HCT116 (cell line): ENCODE measurements at regions not wholly inside any gene's neighbourhood (a gene's known extent, or its start where the extent isn't known, plus 50 kb on each side); places are given as distances from the start of the nearest gene placed in this dataset.

Experiments used
- ATAC-seq: fragments of 200-7000 bp; cut with Tn5 transposase; 2 replicates; pipeline ENCODE4 v1.9.1; 2020; ENCODE audit warnings: mild to moderate bottlenecking, moderate library complexity
- BruUV-seq: library from RNA; stranded (reverse); fragments of 400-500 nt; replicated peaks from 2 replicates; lab custom pipeline; 2021; lab: Mats Ljungman, UMichigan
- CTCF ChIA-PET: fragments of 300-600 bp; sonication (Branson Sonifier 250); formaldehyde crosslinking; loops from one replicate; lab custom pipeline; 2021; ENCODE audit warnings: antibody characterized with exemption; lab: Charles Lee
- POLR2A ChIA-PET: fragments of 300-600, 350-600 bp; sonication (Branson Sonifier 250); formaldehyde crosslinking; loops from one replicate; lab custom pipeline; 2021; ENCODE audit warnings: antibody characterized with exemption; lab: Charles Lee
- RAD21 ChIA-PET, 2 experiments: fragments of 300-600 bp; sonication (Branson Sonifier 250); formaldehyde crosslinking; loops; one replicate each; lab custom pipeline; 2023; ENCODE audit warnings: low total read pairs in 2 of 2; ENCODE audit not compliant: uncharacterized antibody in 2 of 2, unreplicated experiment in 2 of 2, low non-redundant PET in 1 of 2; lab: Charles Lee
- DNase-seq: peaks from one replicate; pipeline ENCODE4 v3.0.0-alpha.2; 2010; ENCODE audit warnings: low read depth, low spot score
- H2AFZ ChIP-seq: fragments of 200-600 bp; shearing (Covaris generic), sonication (generic); 2 replicates; pipeline ENCODE4 v1.6.1; 2017; ENCODE audit warnings: low read depth, mixed run types, mixed read lengths, antibody characterized with exemption, low read length; ENCODE audit not compliant: poor library complexity, severe bottlenecking
- H3K27ac ChIP-seq: 2 replicates; pipeline ENCODE4 v1.5.1; 2012; ENCODE audit warnings: low read depth, low read length
- H3K27me3 ChIP-seq: fragments of 200-600 bp; sonication (generic); 2 replicates; pipeline ENCODE4 v1.6.1; 2016; ENCODE audit warnings: mixed run types, low read length, mixed read lengths; ENCODE audit not compliant: insufficient read depth
- H3K36me3 ChIP-seq, 2 experiments: fragments of 200-500 bp in 1 of 2; fragments of 200-600 bp in 1 of 2; sonication (Bioruptor generic) in 1 of 2; sonication (generic) in 1 of 2; 2 replicates each; pipeline versions ENCODE4 v1.5.1 to v1.6.1; 2014 to 2016; ENCODE audit warnings: low read length in 2 of 2, inconsistent platforms in 1 of 2, mixed read lengths in 1 of 2, mixed run types in 1 of 2; ENCODE audit not compliant: insufficient read depth in 2 of 2, control insufficient read depth in 1 of 2
- H3K4me1 ChIP-seq, 2 experiments: fragments of 200-600 bp in 1 of 2; sonication (generic) in 1 of 2; 2 replicates each; pipeline versions ENCODE4 v1.5.1 to v1.6.1; 2012 to 2017; ENCODE audit warnings: low read length in 2 of 2, inconsistent platforms in 1 of 2, mild to moderate bottlenecking in 1 of 2, mixed read lengths in 1 of 2, mixed run types in 1 of 2, moderate library complexity in 1 of 2; ENCODE audit not compliant: insufficient read depth in 2 of 2, control insufficient read depth in 1 of 2
- H3K4me2 ChIP-seq: fragments of 200-600 bp; sonication (generic); 2 replicates; pipeline ENCODE4 v1.6.1; 2017; ENCODE audit warnings: mixed run types, low read length, mixed read lengths
- H3K4me3 ChIP-seq, 2 experiments: fragments of 200-600 bp in 1 of 2; sonication (generic) in 1 of 2; replicated peaks in 1 of 2; 2 replicates each; pipeline ENCODE4 v1.5.1; 2011 to 2016; ENCODE audit warnings: low read length in 2 of 2, control low read depth in 1 of 2, low read depth in 1 of 2, mild to moderate bottlenecking in 1 of 2, mixed read lengths in 1 of 2, mixed run types in 1 of 2
- H3K79me2 ChIP-seq: fragments of 200-600 bp; sonication (generic); 2 replicates; pipeline ENCODE4 v1.6.1; 2017; ENCODE audit warnings: mild to moderate bottlenecking, mixed run types, low read length, moderate library complexity, mixed read lengths; ENCODE audit not compliant: insufficient read depth
- H3K9ac ChIP-seq: fragments of 200-600 bp; sonication (generic); 2 replicates; pipeline ENCODE4 v1.6.1; 2016; ENCODE audit warnings: low read length, mixed read lengths
- H3K9me2 ChIP-seq: fragments of 200-600 bp; sonication (generic), shearing (Covaris generic); 2 replicates; pipeline ENCODE4 v1.6.1; 2017; ENCODE audit warnings: mixed run types, mild to moderate bottlenecking, moderate library complexity; ENCODE audit not compliant: insufficient read depth
- H3K9me3 ChIP-seq, 2 experiments: fragments of 200-500 bp in 1 of 2; fragments of 200-600 bp in 1 of 2; sonication (Bioruptor generic) in 1 of 2; sonication (generic) in 1 of 2; 2 replicates each; pipeline ENCODE4 v1.6.1; 2014 to 2017; ENCODE audit warnings: low read length in 2 of 2, mixed read lengths in 2 of 2, inconsistent platforms in 1 of 2, low read depth in 1 of 2, mild to moderate bottlenecking in 1 of 2, mixed run types in 1 of 2, moderate library complexity in 1 of 2; ENCODE audit not compliant: control insufficient read depth in 1 of 2, insufficient read depth in 1 of 2
- H4K20me1 ChIP-seq: fragments of 200-600 bp; sonication (generic), shearing (Covaris generic); 2 replicates; pipeline ENCODE4 v1.6.1; 2017; ENCODE audit warnings: mixed run types, mild to moderate bottlenecking, moderate library complexity; ENCODE audit not compliant: insufficient read depth
- EGR1 ChIP-seq: IDR thresholded peaks from 2 replicates; pipeline ENCODE4 v1.6.1; 2012; ENCODE audit warnings: low read depth
- EZH2 ChIP-seq: fragments of 200-600 bp; sonication (generic); IDR thresholded peaks from 2 replicates; pipeline ENCODE4 v1.6.1; 2017; ENCODE audit warnings: antibody characterized with exemption, mixed run types
- FOSL1 ChIP-seq: IDR thresholded peaks from 2 replicates; pipeline ENCODE4 v1.6.1; 2012; ENCODE audit warnings: low read depth
- ZFX ChIP-seq: fragments of 450-650 bp; IDR thresholded peaks from 2 replicates; pipeline ENCODE4 v1.6.1; 2017
- intact Hi-C: fragments of 100-400 bp; cut with micrococcal nuclease; formaldehyde crosslinking; loops from 2 replicates; pipeline ENCODE4 v1.10.0; 2022
- TF ChIP-seq, protein P1 (sequence below), 3 experiments: fragments of 200-600 bp in 1 of 3; sonication (generic) in 1 of 3; IDR thresholded peaks in 2 of 3; conservative IDR thresholded peaks in 1 of 3; 2 replicates each; pipeline ENCODE4 v1.5.1; 2012 to 2017; ENCODE audit warnings: low read depth in 2 of 3, low read length in 2 of 3, antibody characterized with exemption in 1 of 3, borderline replicate concordance in 1 of 3, control low read depth in 1 of 3, mild to moderate bottlenecking in 1 of 3, mixed read lengths in 1 of 3, mixed run types in 1 of 3, moderate library complexity in 1 of 3; ENCODE audit not compliant: insufficient read depth in 1 of 3
- TF ChIP-seq, protein P2 (sequence below): IDR thresholded peaks from 2 replicates; pipeline ENCODE4 v1.6.1; 2012; ENCODE audit warnings: low read depth

DNA sequence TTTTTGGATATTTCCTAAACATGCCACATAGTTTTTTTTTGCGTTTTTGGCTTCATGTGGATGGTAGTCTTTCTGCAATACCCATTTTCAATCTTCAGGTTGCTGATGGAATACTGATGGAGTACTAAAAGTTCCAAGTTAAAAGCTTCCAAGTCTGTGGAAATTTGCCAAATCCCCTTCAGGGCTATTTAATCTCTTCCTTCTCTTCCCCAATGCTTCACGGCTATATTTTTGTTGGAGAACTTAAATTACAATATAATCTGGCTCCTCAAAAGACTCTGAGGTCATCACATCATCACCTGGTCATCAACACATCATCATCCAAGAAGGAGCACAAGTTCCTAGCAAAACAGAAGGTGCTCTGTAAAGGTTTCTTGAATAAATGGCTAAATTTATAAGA lies 881.0 kb upstream of the TENM4 start:
- Histone ChIP-seq H3K36me3 (no peaks in the 10 kb centered on the region), H3K4me3 (no peak overlapping the region), H3K79me2 (no peaks in the 10 kb centered on the region), H2AFZ (no peak overlapping the region), H3K9me3 (peaks cover 4 to 18% of the 10 kb centered on the region in 2 experiments; a peak in 2 of 4 replicates), H3K9me2 (no peaks in the 10 kb centered on the region), H3K4me1 (no peaks in the 10 kb centered on the region), H3K27ac (no peak overlapping the region), H3K27me3 (no peaks in the 10 kb centered on the region), H3K9ac (no peak overlapping the region), H3K4me2 (no peak overlapping the region), H4K20me1 (no peaks in the 10 kb centered on the region)
- ChIA-PET POLR2A (no interaction called here), CTCF (no interaction called here), RAD21 (no interaction called here)
- intact Hi-C loops: no loop called here
- TF ChIP-seq ZFX (no peak), EZH2 (no peak), EGR1 (no peak), FOSL1 (no peak)
- TF ChIP-seq, protein P1, sequence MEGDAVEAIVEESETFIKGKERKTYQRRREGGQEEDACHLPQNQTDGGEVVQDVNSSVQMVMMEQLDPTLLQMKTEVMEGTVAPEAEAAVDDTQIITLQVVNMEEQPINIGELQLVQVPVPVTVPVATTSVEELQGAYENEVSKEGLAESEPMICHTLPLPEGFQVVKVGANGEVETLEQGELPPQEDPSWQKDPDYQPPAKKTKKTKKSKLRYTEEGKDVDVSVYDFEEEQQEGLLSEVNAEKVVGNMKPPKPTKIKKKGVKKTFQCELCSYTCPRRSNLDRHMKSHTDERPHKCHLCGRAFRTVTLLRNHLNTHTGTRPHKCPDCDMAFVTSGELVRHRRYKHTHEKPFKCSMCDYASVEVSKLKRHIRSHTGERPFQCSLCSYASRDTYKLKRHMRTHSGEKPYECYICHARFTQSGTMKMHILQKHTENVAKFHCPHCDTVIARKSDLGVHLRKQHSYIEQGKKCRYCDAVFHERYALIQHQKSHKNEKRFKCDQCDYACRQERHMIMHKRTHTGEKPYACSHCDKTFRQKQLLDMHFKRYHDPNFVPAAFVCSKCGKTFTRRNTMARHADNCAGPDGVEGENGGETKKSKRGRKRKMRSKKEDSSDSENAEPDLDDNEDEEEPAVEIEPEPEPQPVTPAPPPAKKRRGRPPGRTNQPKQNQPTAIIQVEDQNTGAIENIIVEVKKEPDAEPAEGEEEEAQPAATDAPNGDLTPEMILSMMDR (IDR thresholded peaks at IDR 0.05 in 2 of 3, conservative IDR thresholded peaks at IDR 0.05 in 1 of 3; ENCODE audit: borderline replicate concordance in 1 of 3, insufficient read depth in 1 of 3, low read depth in 2 of 3, low read length in 2 of 3): no peak
- TF ChIP-seq, protein P2, sequence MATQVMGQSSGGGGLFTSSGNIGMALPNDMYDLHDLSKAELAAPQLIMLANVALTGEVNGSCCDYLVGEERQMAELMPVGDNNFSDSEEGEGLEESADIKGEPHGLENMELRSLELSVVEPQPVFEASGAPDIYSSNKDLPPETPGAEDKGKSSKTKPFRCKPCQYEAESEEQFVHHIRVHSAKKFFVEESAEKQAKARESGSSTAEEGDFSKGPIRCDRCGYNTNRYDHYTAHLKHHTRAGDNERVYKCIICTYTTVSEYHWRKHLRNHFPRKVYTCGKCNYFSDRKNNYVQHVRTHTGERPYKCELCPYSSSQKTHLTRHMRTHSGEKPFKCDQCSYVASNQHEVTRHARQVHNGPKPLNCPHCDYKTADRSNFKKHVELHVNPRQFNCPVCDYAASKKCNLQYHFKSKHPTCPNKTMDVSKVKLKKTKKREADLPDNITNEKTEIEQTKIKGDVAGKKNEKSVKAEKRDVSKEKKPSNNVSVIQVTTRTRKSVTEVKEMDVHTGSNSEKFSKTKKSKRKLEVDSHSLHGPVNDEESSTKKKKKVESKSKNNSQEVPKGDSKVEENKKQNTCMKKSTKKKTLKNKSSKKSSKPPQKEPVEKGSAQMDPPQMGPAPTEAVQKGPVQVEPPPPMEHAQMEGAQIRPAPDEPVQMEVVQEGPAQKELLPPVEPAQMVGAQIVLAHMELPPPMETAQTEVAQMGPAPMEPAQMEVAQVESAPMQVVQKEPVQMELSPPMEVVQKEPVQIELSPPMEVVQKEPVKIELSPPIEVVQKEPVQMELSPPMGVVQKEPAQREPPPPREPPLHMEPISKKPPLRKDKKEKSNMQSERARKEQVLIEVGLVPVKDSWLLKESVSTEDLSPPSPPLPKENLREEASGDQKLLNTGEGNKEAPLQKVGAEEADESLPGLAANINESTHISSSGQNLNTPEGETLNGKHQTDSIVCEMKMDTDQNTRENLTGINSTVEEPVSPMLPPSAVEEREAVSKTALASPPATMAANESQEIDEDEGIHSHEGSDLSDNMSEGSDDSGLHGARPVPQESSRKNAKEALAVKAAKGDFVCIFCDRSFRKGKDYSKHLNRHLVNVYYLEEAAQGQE: no peak
- ATAC-seq (no peak), DNase-seq (no peak)
- BruUV-seq: no TSS peak
